NT2/D1 (cell line): ENCODE measurements at regions not wholly inside any gene's neighbourhood (a gene's known extent, or its start where the extent isn't known, plus 50 kb on each side); places are given as distances from the start of the nearest gene placed in this dataset.

ENCODE experiments used
- DNase-seq: peaks from one replicate; pipeline ENCODE4 v3.0.0-alpha.2; 2011; ENCODE audit warnings: low read depth, low spot score
- H3K27me3 ChIP-seq: 2 replicates; pipeline ENCODE4 v1.6.0; 2011; ENCODE audit warnings: mild to moderate bottlenecking; ENCODE audit not compliant: insufficient read length, insufficient read depth
- H3K36me3 ChIP-seq: 2 replicates; pipeline ENCODE4 v1.6.1; 2011; ENCODE audit warnings: mild to moderate bottlenecking, low read length, mixed read lengths; ENCODE audit not compliant: insufficient read depth, insufficient read length
- H3K4me1 ChIP-seq: 2 replicates; pipeline ENCODE4 v1.5.1; 2011; ENCODE audit not compliant: insufficient read depth, insufficient read length
- H3K4me3 ChIP-seq: 2 replicates; pipeline ENCODE4 v1.5.1; 2011; ENCODE audit warnings: low read depth; ENCODE audit not compliant: insufficient read length
- H3K9ac ChIP-seq: 2 replicates; pipeline ENCODE4 v1.6.0; 2011; ENCODE audit warnings: low read depth; ENCODE audit not compliant: insufficient read length
- H3K9me3 ChIP-seq: 2 replicates; pipeline ENCODE4 v1.5.1; 2011; ENCODE audit warnings: mild to moderate bottlenecking, low read length; ENCODE audit not compliant: insufficient read depth
- SUZ12 ChIP-seq: IDR thresholded peaks from 2 replicates; pipeline ENCODE4 v1.6.1; 2011; ENCODE audit not compliant: insufficient read length, insufficient read depth; ENCODE audit errors: extremely low read depth
- YY1 ChIP-seq: IDR thresholded peaks from 2 replicates; pipeline ENCODE4 v1.6.1; 2011; ENCODE audit not compliant: insufficient read length, insufficient read depth
- ZNF274 ChIP-seq: IDR thresholded peaks from 2 replicates; pipeline ENCODE4 v1.6.1; 2011; ENCODE audit warnings: mild to moderate bottlenecking, low read depth, low read length

DNA sequence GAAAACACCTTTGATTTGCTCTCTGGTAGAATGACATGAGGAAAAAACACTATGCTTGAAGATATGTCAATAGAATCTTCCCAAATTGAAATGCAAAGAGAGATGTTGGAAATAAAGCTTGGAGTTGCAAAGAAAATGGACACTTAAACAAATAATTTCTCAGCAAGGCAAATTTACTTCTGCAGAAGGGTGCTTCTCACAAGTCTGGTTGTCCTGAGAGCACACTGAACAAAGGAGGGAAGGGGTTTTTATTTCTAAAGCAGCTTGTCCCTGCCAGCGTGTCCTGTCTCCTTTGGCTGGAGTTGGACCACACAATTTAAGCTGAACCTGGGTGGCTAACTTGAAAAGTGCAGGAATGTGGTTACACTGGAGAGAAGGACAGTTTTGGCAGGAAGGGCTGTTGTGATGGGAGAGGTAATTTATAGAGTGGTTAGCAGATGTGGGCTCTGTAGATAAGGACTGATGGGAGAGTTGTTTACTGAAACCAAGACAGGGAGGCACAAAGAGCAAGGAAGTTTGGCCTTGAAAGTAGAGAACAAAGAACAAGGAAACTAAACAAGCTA, 454.6 kb upstream of the EYS start:
- Histone ChIP-seq H3K27me3 (no peaks in the 10 kb centered on the region), H3K36me3 (no peaks in the 10 kb centered on the region), H3K9me3 (peaks cover 18% of the 10 kb centered on the region), H3K4me3 (no peak overlapping the region), H3K4me1 (no peaks in the 10 kb centered on the region), H3K9ac (no peak overlapping the region)
- TF ChIP-seq ZNF274 (no peak), SUZ12 (no peak)
- no peak for DNase-seq

GRCh38 chr6:66159937-66160336, 452.9 kb upstream of the EYS start:
- H3K9ac ChIP-seq, result no peak overlapping the region
- no peak for DNase-seq
- TF ChIP-seq SUZ12 (no peak), YY1 (no peak), ZNF274 (no peak)

DNA sequence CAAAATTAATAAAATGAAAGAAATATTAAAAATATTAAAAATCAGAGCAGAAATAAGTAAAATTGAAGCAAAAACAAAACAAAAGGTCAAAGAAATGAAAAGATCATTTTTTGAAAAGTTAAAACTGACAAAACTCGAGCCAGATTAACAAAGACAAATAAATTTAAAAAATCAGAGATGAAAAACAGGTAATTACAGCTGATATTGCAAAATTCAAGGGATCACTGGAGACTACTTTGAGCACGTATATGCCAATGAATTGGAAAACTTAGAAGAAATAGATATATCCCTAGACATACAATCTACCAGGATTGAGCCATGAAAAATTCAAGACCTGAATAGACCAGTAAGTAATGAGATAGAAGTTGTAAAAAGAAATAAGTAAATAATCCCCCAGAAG, 446.2 kb upstream of the EYS start:
- DNase-seq, result no peak
- TF ChIP-seq ZNF274, result no peak
- no peak for TF ChIP-seq SUZ12
- H3K4me1 ChIP-seq, result no peaks in the 10 kb centered on the region
- H3K9me3 ChIP-seq, result no peaks in the 10 kb centered on the region
- H3K4me3 ChIP-seq, result no peak overlapping the region
- no peaks in the 10 kb centered on the region for H3K27me3 ChIP-seq
- no peak overlapping the region for H3K9ac ChIP-seq
- no peaks in the 10 kb centered on the region for H3K36me3 ChIP-seq

More at GRCh38 chr6:66159937-66160336, 452.9 kb upstream of the EYS start:
- Histone ChIP-seq H3K9me3 (peaks cover 18% of the 10 kb centered on the region), H3K4me3 (no peak overlapping the region), H3K27me3 (no peaks in the 10 kb centered on the region), H3K36me3 (no peaks in the 10 kb centered on the region), H3K4me1 (no peaks in the 10 kb centered on the region)

DNA sequence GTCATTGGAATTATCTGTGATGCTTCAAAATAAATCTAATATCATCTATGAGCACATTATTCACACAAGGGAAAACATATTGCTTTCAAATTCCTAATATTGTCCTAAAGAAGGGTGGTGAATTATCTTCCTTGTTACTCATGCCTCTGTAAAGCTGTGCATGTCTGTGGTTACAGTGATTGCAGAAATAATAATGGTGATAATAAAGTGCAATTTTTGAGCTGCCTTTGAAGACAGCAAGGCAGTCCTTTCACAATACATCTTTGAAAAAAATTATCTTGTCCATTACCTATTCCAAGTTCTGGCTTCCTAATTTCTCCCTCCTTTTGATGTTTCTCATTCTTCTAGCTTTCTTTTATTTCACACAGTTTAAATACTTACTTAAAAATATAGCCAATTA, 442.1 kb upstream of the EYS start:
- H3K4me1 ChIP-seq, result no peaks in the 10 kb centered on the region
- no peak overlapping the region for H3K9ac ChIP-seq
- DNase-seq, result no peak
- TF ChIP-seq ZNF274 (no peak), SUZ12 (no peak), YY1 (no peak)
- no peaks in the 10 kb centered on the region for H3K9me3 ChIP-seq
- no peak overlapping the region for H3K4me3 ChIP-seq
- H3K36me3 ChIP-seq, result no peaks in the 10 kb centered on the region
- H3K27me3 ChIP-seq, result no peaks in the 10 kb centered on the region

GRCh38 chr6:66145867-66146266, 438.8 kb upstream of the EYS start:
- Histone ChIP-seq H3K9ac (no peak overlapping the region), H3K27me3 (no peaks in the 10 kb centered on the region), H3K4me1 (no peaks in the 10 kb centered on the region), H3K4me3 (no peak overlapping the region), H3K9me3 (no peaks in the 10 kb centered on the region), H3K36me3 (no peaks in the 10 kb centered on the region)
- DNase-seq, result no peak
- TF ChIP-seq ZNF274 (no peak), YY1 (no peak), SUZ12 (no peak)

GRCh38 chr6:66134021-66134420, 427.0 kb upstream of the EYS start:
- H3K4me3 ChIP-seq, result no peak overlapping the region
- no peaks in the 10 kb centered on the region for H3K9me3 ChIP-seq
- TF ChIP-seq SUZ12, result no peak
- H3K36me3 ChIP-seq, result no peaks in the 10 kb centered on the region
- no peaks in the 10 kb centered on the region for H3K27me3 ChIP-seq
- H3K9ac ChIP-seq, result no peak overlapping the region
- DNase-seq, result no peak
- H3K4me1 ChIP-seq, result no peaks in the 10 kb centered on the region

GRCh38 chr6:66128656-66129055, 421.6 kb upstream of the EYS start:
- H3K4me3 ChIP-seq, result no peak overlapping the region
- no peak overlapping the region for H3K9ac ChIP-seq
- no peaks in the 10 kb centered on the region for H3K27me3 ChIP-seq
- H3K4me1 ChIP-seq, result no peaks in the 10 kb centered on the region
- H3K36me3 ChIP-seq, result no peaks in the 10 kb centered on the region
- TF ChIP-seq ZNF274, result no peak
- TF ChIP-seq SUZ12, result no peak
- TF ChIP-seq YY1, result no peak
- no peak for DNase-seq
- H3K9me3 ChIP-seq, result no peaks in the 10 kb centered on the region

- no peak for DNase-seq
- Histone ChIP-seq H3K27me3 (no peaks in the 10 kb centered on the region), H3K36me3 (no peaks in the 10 kb centered on the region), H3K4me1 (no peaks in the 10 kb centered on the region), H3K9me3 (no peaks in the 10 kb centered on the region), H3K4me3 (no peak overlapping the region), H3K9ac (no peak overlapping the region)
- no peak for TF ChIP-seq SUZ12
- TF ChIP-seq ZNF274, result no peak
- TF ChIP-seq YY1, result no peak
Measured at GRCh38 chr6:66128243-66128642, 421.2 kb upstream of the EYS start.
